Erythroblast (primary cell): ENCODE measurements at regions not wholly inside any gene's neighbourhood (a gene's known extent, or its start where the extent isn't known, plus 50 kb on each side); places are given as distances from the start of the nearest gene placed in this dataset.
"Not testable (repeated sequence)": the region's sequence is repeated elsewhere in the genome, so short reads cannot be mapped to it uniquely, and the experiment has no call there.

Experiments used
- DNase-seq, 2 experiments: peaks; one replicate each; lab custom pipeline; 2025; lab: John Stamatoyannopoulos, UW
- GATA1 ChIP-seq: IDR thresholded peaks from 2 replicates; pipeline ENCODE4 v1.6.1; 2011; ENCODE audit warnings: low read depth, mild to moderate bottlenecking, control low read depth, low read length, moderate library complexity
- POLR2A ChIP-seq: IDR thresholded peaks from 2 replicates; pipeline ENCODE4 v1.6.1; 2011; ENCODE audit warnings: mild to moderate bottlenecking, low read length

DNA sequence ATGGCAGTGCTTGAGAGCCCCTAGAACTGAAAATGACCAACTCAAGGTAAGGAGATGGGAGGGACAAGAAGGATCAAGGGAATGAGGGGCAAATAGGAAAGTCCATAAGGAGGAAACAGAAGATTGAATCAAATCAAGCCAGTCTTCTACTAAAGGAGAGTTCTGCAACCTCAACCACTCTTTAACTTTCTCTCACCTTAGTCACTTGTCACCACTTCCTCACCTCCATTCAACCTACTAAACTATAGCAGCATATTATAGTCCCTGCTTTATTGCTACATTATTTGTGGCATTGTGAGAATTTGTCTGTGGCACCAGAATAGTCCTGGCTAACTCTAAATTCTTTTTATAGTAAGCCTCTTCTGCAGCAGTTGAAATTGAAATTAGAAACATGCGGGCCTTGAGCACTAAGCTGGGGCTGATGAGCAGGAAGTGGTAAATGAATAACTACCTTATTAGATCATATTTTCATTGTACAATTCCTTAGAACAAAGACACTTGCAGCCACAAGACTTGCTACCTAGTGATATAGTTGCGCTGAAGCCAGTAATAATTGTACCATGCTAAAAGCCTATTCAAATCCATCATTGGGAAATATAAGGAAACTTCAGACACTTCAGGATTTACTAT lies 336.9 kb downstream of the ZNF674 start:
- TF ChIP-seq GATA1: no peak
- TF ChIP-seq POLR2A: no peak
- DNase-seq: no peak

DNA sequence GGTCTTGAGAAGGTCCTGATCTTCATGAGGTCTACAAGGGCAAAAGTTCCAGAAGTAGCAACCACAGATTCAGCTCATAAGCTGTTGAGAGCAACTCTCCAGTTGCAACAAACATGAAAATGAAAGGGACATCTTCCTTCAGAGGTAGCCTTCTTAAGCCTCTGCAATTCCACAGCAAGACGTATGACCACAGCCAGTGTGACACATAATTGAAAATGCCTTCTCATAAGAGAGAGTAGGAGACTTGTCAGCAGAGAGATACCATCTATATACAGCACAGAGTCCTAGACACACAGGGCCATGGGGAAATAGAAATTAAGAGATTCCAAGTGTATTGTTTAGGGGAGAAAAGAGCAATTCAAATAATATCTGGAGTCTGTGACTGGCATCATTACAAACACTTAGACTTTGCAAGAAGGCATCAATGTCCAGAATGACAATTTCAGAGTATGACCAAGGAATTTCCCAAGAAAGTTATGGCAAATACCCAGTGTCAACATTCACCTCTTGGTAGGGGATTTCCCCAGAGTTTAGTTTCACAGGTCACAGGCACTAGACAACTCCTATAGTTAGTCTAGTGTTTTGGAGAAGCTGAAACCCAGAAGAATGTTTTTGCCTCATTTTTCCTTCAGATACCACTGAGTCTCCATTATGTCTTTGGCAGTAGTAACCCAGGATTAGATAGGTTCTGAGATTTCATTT lies 340.3 kb downstream of the ZNF674 start:
- TF ChIP-seq GATA1: no peak
- TF ChIP-seq POLR2A: no peak
- DNase-seq: no peak

DNA sequence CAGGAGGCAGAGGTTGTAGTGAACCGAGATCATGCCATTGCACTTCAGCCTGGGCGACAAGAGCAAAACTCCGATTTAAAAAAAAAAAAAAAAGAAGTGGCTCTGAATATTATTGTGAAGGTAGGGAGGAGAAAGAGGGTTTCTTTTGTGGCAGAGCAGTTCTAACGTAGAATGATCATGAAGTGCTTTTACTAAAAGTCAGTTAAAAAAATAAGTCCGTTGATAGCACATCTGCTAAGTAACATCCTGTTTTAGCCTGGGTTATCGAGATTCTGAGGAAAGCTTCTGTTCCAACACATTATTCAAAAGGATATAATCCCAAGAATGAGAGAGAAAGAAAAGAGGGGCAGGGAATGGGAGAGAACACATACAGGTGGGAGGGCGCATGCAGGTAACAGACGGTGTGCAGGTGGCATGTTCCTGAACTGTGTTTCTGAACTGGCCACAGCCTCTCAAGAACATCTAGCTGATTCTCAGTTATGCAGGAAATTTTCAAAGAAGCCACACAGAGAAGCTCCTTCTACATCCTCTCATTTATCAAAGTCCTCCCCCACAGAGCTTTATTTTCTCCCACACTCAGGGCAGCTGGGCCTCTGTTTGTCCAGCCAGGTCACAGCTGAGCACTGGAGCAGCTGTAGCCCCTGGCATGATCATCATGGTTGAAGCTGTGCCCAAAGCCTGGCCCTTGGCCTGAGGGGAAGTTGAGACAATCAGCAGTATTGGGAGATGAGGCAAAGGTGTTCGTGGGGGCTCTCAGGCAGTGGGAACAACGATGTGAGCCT lies 342.3 kb downstream of the ZNF674 start:
- DNase-seq: no peak
- TF ChIP-seq POLR2A: no peak
- TF ChIP-seq GATA1: no peak

DNA sequence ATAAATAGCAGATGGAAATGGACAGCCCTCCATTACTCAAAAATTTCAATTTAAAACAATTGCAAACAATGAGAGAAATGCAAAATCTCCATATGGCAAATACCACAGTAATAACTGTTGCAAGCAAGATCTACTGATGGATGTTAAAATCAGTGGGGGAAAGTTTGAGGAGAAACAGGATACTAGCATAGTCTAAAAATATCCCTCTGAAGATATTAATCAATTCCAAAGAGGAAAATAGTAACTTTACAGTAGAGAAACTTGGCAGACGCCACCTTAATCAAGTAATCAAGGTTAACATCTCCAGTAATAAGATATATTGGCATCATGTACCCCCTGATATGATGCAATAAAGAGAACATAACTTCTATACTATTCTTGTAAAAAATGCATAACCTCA lies 344.8 kb downstream of the ZNF674 start:
- no peak for TF ChIP-seq GATA1
- no peak for TF ChIP-seq POLR2A
- no peak for DNase-seq

DNA sequence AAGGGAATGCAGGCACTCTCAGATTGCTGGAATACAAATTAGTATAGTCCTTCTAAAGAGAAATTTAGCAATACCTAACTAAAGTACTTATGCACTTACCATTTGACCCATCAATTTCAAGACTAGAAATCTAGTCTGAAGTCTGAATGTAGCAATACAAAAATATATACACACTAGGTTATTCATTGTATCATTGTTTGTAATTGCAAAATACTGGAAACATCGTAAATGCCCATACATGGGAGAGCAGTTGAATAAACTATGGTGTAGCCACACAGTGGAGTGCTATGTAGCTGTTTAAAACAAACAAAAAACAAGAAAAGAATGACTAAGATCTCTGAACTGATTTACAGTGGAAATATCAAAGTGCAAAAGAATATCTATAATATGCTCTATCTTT lies 346.4 kb downstream of the ZNF674 start:
- TF ChIP-seq GATA1 (no peak), POLR2A (no peak)
- DNase-seq: no peak

DNA sequence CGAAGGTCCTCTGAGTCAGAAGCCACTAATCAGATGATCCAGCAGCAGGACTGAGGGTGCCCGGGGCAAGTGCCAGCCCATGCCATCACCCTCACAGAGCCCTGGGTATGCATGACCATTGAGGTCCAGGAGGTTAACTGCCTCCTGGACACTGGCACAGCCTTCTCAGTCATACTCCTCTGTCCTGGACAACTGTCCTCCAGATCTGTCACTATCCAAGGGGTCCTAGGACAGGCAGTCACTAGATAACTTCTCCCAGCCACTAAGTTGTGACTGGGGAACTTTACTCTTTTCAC lies 358.5 kb downstream of the ZNF674 start:
- DNase-seq: not testable (repeated sequence)

DNA sequence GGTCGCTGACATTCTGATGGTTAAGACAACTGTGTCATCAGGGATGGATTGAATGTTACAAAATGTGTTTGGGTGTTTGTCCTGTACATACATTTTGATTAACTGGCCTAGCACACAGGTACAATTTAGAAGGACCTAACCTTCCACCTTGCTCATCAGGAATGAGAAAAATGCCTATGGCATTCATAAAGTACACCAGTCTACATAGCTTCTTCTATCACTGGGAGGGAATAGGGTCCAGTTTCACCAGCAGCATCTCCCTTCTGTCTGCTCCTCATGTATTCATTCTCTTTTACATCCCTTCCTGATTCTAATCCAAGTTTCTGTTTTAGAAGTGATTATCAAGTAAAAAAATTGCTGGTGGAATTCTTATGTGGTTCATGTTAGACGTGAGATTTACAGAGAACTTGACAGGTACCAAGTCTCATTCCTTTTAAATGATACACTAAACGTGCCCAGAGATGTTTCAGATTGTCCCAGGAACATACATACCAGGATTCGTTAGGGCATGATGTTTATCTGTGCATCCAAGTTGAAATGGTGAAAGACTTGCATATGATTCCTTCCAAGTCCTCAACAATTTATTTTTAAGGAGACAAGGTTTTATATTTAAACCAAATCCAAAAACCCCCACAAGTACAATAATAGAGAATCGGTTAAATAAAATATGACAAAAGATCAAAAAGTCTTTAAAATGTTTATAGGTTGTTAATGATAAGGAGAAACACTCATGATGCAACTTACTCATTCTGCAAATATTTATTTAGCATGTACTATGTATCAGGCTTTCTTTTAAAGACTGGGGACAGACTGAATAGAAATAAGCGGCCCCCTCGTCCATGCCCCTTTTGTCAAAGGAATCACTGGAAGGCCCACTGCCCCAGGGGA lies 359.1 kb downstream of the ZNF674 start:
- no peak for DNase-seq
- no peak for TF ChIP-seq GATA1

DNA sequence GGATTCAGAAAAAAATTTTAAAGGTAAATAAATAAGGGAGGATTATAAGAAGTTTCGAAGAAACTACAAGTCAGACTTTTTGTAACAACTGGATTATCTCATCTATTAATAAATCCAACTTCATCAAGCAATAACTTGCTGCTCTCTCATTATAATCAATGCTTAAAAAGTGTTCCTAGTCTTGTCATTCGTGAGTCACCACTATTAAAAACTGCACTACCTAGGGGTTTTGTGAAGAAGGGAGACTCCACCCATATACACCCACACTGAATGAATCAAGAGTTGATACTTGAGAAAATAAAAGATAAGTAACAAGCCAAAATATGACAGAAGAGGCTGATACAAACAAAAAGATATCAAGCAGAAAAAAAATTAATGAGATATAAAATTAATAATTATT lies 360.5 kb downstream of the ZNF674 start:
- no peak for DNase-seq
- no peak for TF ChIP-seq GATA1
- TF ChIP-seq POLR2A: no peak

DNA sequence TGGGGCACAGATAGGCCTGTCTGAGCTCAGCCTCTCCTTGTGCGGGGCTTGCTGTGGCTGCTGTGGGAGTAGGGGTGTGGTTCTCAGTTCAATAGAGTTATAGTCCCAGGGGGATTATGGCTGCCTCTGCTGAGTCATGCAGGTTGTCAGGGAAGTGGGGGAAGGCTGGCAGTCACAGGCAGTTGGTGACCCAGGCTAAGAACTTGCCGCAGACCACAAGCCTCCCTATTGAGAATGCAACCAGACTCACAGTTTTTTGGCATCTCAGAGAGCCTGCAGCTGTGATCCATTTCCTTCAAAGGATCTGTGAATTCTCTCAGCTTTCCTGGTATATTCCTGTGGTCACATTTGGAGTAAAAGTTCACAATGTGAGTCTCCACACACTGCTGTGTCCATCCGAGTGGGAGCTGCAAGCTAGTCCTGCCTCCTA lies 364.9 kb downstream of the ZNF674 start:
- no peak for TF ChIP-seq POLR2A
- TF ChIP-seq GATA1: no peak
- DNase-seq: no peak

DNA sequence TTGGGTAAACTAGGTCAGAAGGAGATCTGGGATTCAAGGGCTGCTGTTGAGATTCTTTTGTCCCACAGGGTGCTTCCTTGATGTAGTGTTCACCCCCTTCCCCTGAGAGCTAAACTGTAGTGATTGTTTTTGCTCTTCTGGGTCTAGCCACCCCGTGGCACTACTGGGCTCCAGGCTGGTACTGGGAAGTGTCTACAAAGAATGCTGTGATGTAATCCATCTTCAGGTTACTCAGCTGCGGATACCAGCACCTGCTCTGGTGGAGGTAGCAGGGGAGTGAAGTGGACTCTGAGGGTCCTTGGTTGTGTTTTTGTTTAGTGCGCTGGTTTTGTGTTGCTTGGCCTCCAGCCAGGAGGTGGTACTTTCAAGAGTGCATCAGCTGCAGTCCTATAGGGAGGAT lies 365.5 kb downstream of the ZNF674 start:
- TF ChIP-seq GATA1: no peak
- TF ChIP-seq POLR2A: no peak
- no peak for DNase-seq

DNA sequence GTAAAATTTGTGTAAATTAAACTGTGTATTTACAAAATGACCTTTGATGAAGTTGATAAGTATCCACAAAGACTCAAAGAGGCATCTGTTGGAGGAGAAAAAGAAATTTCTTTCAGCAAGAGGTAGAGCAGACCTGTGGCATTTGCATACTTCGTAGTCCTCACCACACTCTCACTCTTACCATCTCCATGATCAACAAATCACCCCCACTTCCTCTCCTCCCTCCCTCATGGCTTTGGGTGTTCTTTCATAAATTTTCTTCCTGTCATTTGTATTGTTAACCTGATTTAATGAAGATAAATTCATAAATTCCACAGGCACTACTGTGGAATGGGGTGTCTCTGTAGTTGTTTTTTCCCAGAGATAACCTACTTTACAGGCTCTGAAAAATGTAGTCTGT lies 366.5 kb downstream of the ZNF674 start:
- DNase-seq: no peak
- TF ChIP-seq GATA1: no peak
- TF ChIP-seq POLR2A: no peak

DNA sequence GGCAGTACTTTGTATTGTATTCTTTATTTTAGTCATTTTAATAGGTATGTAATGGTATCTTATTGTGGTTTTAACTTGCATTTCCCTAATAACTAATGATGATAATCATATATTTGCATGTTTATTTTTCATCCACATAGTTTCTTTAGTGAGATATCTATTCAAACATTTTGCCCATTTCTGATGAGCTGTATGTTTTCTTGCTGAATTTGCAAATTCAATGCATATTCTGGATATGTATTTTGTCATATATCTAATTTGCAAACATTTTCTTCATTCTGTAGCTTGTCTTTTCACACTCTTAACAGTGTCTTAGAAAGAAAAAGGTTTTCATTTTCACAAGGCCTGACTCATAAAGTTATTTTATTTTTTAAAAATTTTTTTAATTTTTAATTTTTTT lies 372.1 kb downstream of the ZNF674 start:
- no peak for DNase-seq
- TF ChIP-seq POLR2A: no peak
- no peak for TF ChIP-seq GATA1

DNA sequence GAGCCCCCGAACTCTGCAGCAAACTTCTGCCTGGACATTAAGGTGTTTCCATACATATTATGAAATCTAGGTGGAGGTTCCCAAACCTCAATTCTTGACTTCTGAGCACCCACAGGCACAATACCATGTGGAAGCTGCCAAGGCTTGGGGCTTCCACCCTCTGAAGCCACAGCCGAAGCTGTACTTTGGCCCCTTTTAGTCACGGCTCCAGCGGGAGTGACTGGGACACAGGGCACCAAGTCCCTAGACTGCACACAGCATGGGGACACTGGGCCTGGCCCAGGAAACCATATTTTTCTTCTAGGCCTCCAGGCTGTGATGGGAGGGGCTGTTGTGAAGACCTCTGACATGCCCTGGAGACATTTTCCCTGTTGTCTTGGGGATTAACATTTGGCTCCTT lies 373.8 kb downstream of the ZNF674 start:
- DNase-seq: not testable (repeated sequence)

DNA sequence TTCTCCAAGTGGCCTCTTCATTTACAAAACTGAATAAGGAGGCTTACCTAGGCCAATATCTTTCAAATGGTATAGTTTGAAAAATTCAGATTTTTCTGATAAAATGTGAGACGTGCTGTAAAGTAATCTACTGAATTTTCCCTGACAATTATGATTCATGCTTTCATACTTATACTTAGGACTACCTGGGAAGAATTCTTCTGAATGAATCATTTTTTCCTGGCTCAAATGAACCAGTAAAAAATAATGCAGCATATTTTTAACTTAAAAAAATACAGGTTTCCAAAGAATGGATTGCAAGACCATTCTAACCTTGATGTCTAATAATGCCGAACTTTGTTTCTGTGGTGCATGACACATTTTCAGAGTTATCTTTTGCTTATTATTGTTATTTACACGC lies 375.4 kb downstream of the ZNF674 start:
- DNase-seq: no peak

More for the DNA sequence above, 375.4 kb downstream of the ZNF674 start:
- no peak for TF ChIP-seq POLR2A
- TF ChIP-seq GATA1: no peak
